ENCODE measurements at regions not wholly inside any gene's neighbourhood (a gene's known extent, or its start where the extent isn't known, plus 50 kb on each side); places are given as distances from the start of the nearest gene placed in this dataset.

GRCh38 chrX:13152518-13153185 is 108.2 kb upstream of the FAM9C start:
- no peak for TF ChIP-seq CTCF (IDR thresholded peaks at IDR 0.05; ENCODE audit: low read length, missing control alignments)
- DNase-seq (ENCODE audit: low read depth) = no peak
- no peak overlapping the region for H3K4me3 ChIP-seq (replicated peaks; ENCODE audit: low read depth, low read length)

GRCh38 chrX:13151828-13152517 is 107.6 kb upstream of the FAM9C start:
- H3K4me3 ChIP-seq (replicated peaks; ENCODE audit: low read depth, low read length) = no peak overlapping the region
- no peak for TF ChIP-seq CTCF (IDR thresholded peaks at IDR 0.05; ENCODE audit: low read length, missing control alignments)

DNA sequence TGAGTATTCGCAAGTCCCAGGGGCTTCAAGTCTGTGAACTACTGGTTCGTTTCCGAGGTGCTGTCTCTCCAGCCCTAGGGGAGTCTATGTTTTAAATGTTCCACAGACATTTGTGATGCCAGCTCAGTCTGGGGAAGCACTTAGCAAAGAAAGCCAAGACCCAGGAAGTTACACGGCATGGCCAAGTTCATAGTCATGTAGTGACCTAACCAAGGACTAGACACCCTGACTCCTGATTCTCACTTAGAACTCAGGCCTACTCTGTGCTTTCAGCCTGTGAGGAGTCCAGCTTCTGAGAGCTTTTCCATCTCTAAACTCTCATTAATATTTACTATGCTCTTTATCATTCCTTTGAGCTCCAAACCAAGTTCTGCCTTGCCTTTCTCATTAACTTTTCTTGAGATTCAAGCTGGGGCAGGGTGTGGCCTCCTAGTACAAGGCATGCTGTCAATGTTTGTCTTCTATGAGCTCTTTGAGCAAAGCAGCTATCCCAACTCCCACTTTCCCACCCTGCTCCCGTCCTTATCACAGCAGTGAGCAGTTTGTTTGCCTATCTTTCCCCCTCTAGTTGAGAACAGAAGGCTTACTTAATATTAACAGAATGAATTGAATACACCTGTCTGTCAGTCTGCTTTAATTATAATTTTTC is 105.4 kb upstream of the FAM9C start:
- no peak for TF ChIP-seq CTCF (IDR thresholded peaks at IDR 0.05; ENCODE audit: low read length, missing control alignments)
- no peak overlapping the region for H3K4me3 ChIP-seq (replicated peaks; ENCODE audit: low read depth, low read length)
- DNase-seq (ENCODE audit: low read depth) = no peak

More at GRCh38 chrX:13151828-13152517, 107.6 kb upstream of the FAM9C start:
- no peak for DNase-seq (ENCODE audit: low read depth)

- TF ChIP-seq CTCF (IDR thresholded peaks at IDR 0.05; ENCODE audit: low read length, missing control alignments) = no peak
- H3K4me3 ChIP-seq (replicated peaks; ENCODE audit: low read depth, low read length) = no peak overlapping the region
- no peak for DNase-seq (ENCODE audit: low read depth)
Observed at GRCh38 chrX:13147733-13148132, 103.3 kb upstream of the FAM9C start.

- TF ChIP-seq CTCF (IDR thresholded peaks at IDR 0.05; ENCODE audit: low read length, missing control alignments) = no peak
- no peak for DNase-seq (ENCODE audit: low read depth)
- no peak overlapping the region for H3K4me3 ChIP-seq (replicated peaks; ENCODE audit: low read depth, low read length)
Observed at GRCh38 chrX:13147147-13147546, 102.7 kb upstream of the FAM9C start.

GRCh38 chrX:13144927-13145655 is 100.7 kb upstream of the FAM9C start:
- no peak for TF ChIP-seq CTCF (IDR thresholded peaks at IDR 0.05; ENCODE audit: low read length, missing control alignments)
- H3K4me3 ChIP-seq (replicated peaks; ENCODE audit: low read depth, low read length) = no peak overlapping the region
- no peak for DNase-seq (ENCODE audit: low read depth)

Measured in fibroblast of pulmonary artery (primary cell).